ENCODE measurements at regions not wholly inside any gene's neighbourhood (a gene's known extent, or its start where the extent isn't known, plus 50 kb on each side); places are given as distances from the start of the nearest gene placed in this dataset.

- DNase-seq (ENCODE audit: extremely low spot score), result no peak
- POLR2A ChIA-PET, result no interaction called here
- CTCF ChIA-PET, result no interaction called here
- no peak for TF ChIP-seq ZNF384 (IDR thresholded peaks at IDR 0.05)
Observed at GRCh38 chrX:125736008-125736729, 416.5 kb downstream of the TEX13C start.

DNA sequence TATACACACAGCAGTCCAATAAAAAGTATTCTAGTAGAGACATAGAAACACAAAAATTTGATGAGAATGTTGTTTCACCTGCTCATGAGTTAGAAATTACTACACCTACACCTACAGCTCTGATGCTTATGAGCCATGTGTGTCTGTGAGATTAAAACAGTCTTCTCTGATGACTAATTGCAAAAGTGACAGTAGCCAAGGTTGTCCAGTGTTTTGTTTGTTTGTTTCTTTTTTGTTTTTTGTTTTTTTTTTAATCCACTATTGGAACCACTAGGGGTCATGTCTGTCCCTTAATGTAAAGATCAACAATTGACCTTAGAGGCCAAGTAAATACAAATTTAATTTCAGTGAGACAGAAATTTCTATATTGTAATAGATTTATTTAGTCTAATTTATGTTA, 423.1 kb downstream of the TEX13C start:
- no peak for TF ChIP-seq BHLHE40 (IDR thresholded peaks at IDR 0.05; ENCODE audit: borderline replicate concordance)
- TF ChIP-seq NFRKB (IDR thresholded peaks at IDR 0.05), result no peak
- no peak for TF ChIP-seq HDGF (IDR thresholded peaks at IDR 0.05; ENCODE audit: borderline replicate concordance)
- TF ChIP-seq ZNF384 (IDR thresholded peaks at IDR 0.05), result no peak
- no peak for TF ChIP-seq SUZ12 (IDR thresholded peaks at IDR 0.05)
- no peak for TF ChIP-seq LEF1 (IDR thresholded peaks at IDR 0.05; ENCODE audit: borderline replicate concordance)
- no peak for TF ChIP-seq CTBP1 (IDR thresholded peaks at IDR 0.05; ENCODE audit: borderline replicate concordance)
- no peak for TF ChIP-seq ELF4 (IDR thresholded peaks at IDR 0.05)
- no peak for TF ChIP-seq FOXM1 (IDR thresholded peaks at IDR 0.05; ENCODE audit: borderline replicate concordance)
- no peak for TF ChIP-seq FOXA1 (IDR thresholded peaks at IDR 0.05)
- TF ChIP-seq ARNT (IDR thresholded peaks at IDR 0.05), result no peak
- TF ChIP-seq L3MBTL2 (conservative IDR thresholded peaks at IDR 0.05), result no peak
- TF ChIP-seq FOXK2 (IDR thresholded peaks at IDR 0.05), result no peak
- no peak for TF ChIP-seq SP1 (IDR thresholded peaks at IDR 0.05)
- no peak for TF ChIP-seq TARDBP (IDR thresholded peaks at IDR 0.05)
- TF ChIP-seq, protein P1, sequence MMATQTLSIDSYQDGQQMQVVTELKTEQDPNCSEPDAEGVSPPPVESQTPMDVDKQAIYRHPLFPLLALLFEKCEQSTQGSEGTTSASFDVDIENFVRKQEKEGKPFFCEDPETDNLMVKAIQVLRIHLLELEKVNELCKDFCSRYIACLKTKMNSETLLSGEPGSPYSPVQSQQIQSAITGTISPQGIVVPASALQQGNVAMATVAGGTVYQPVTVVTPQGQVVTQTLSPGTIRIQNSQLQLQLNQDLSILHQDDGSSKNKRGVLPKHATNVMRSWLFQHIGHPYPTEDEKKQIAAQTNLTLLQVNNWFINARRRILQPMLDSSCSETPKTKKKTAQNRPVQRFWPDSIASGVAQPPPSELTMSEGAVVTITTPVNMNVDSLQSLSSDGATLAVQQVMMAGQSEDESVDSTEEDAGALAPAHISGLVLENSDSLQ (IDR thresholded peaks at IDR 0.05), result no peak
- POLR2A ChIA-PET, result no interaction called here
- DNase-seq (ENCODE audit: extremely low spot score), result no peak
- CTCF ChIA-PET, result no interaction called here

DNA sequence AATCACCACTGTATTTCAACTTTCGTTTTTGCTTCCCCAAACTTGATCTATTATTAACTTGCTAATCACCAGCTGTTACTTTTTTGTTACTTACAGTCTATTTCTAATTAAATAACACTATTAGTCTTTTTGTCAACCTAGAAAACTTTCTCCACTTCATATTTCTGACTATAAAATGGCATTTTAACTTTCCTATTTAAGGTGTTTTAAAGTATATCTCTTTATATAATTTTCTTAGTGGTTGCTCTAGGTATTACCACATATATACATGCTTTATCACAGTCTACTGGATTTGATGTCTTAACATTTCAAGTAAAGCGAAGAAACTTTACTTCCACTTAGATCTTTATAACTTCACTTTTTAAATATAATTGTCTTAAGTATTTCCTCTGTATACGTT, 421.2 kb downstream of the DCAF12L2 start:
- CTCF ChIA-PET, result no interaction called here
- TF ChIP-seq LEF1 (IDR thresholded peaks at IDR 0.05; ENCODE audit: borderline replicate concordance) (no peak), HDGF (IDR thresholded peaks at IDR 0.05; ENCODE audit: borderline replicate concordance) (no peak), ZNF384 (IDR thresholded peaks at IDR 0.05) (no peak), SUZ12 (IDR thresholded peaks at IDR 0.05) (no peak), ELF4 (IDR thresholded peaks at IDR 0.05) (no peak), SP1 (IDR thresholded peaks at IDR 0.05) (no peak), FOXM1 (IDR thresholded peaks at IDR 0.05; ENCODE audit: borderline replicate concordance) (no peak), BHLHE40 (IDR thresholded peaks at IDR 0.05; ENCODE audit: borderline replicate concordance) (no peak), FOXA1 (IDR thresholded peaks at IDR 0.05) (no peak), NFRKB (IDR thresholded peaks at IDR 0.05) (no peak)
- TF ChIP-seq, protein P1 (IDR thresholded peaks at IDR 0.05), result no peak
- DNase-seq (ENCODE audit: extremely low spot score), result no peak
- POLR2A ChIA-PET, result no interaction called here

DNA sequence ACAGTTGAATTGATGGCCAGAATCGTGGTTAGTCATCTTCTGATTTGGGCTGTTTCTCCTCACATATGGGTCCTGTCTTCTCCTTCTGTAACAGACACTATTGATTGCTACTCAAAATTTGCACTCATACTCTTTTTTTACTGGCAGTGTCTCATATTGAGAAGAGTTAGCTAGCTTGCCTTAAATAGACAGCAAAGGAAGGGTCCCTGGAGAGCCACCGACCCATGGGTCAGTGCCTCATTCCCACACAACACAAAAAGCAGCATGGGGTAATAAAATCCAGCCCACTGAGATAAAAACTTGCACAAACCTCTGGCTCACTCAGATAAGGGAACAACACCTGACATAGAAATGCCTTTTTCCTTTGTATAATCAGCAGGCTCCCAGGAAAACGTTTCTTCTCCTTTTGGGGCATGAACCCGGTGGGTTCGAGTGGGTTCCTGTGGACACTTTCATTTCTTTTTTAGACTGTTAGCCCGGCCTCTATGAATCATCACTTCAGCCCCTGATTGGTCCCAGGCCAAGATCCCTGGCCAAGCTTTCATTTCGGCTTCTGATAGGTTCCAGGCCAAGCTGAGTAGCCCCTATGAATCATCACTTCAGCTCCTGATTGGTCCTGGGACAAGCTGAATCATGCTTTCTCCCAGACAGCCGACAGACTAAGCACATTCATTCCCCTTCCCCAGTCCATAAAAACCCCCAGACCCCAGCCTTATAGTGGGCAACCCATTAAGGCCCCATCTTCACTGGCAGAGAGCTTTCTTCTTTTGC, 408.1 kb downstream of the DCAF12L2 start:
- no peak for DNase-seq (ENCODE audit: extremely low spot score)
- ChIA-PET POLR2A (no interaction called here), CTCF (no interaction called here)
- TF ChIP-seq TARDBP (IDR thresholded peaks at IDR 0.05) (no peak), ZNF384 (IDR thresholded peaks at IDR 0.05) (no peak), ELF4 (IDR thresholded peaks at IDR 0.05) (no peak), FOXM1 (IDR thresholded peaks at IDR 0.05; ENCODE audit: borderline replicate concordance) (no peak), SP1 (IDR thresholded peaks at IDR 0.05) (no peak), BHLHE40 (IDR thresholded peaks at IDR 0.05; ENCODE audit: borderline replicate concordance) (no peak), LEF1 (IDR thresholded peaks at IDR 0.05; ENCODE audit: borderline replicate concordance) (no peak), ARNT (IDR thresholded peaks at IDR 0.05) (no peak), FOXA1 (IDR thresholded peaks at IDR 0.05) (no peak), FOXK2 (IDR thresholded peaks at IDR 0.05) (no peak), L3MBTL2 (conservative IDR thresholded peaks at IDR 0.05) (no peak), SUZ12 (IDR thresholded peaks at IDR 0.05) (no peak), CTBP1 (IDR thresholded peaks at IDR 0.05; ENCODE audit: borderline replicate concordance) (no peak), NFRKB (IDR thresholded peaks at IDR 0.05) (no peak), HDGF (IDR thresholded peaks at IDR 0.05; ENCODE audit: borderline replicate concordance) (no peak)
- TF ChIP-seq, protein P1 (IDR thresholded peaks at IDR 0.05), result no peak

GRCh38 chrX:125758819-125759218, 407.3 kb downstream of the DCAF12L2 start:
- ChIA-PET POLR2A (no interaction called here), CTCF (no interaction called here)

More at GRCh38 chrX:125758819-125759218, 407.3 kb downstream of the DCAF12L2 start:
- no peak for DNase-seq (ENCODE audit: extremely low spot score)
- no peak for TF ChIP-seq SP1 (IDR thresholded peaks at IDR 0.05)
- no peak for TF ChIP-seq ARNT (IDR thresholded peaks at IDR 0.05)
- no peak for TF ChIP-seq LEF1 (IDR thresholded peaks at IDR 0.05; ENCODE audit: borderline replicate concordance)
- TF ChIP-seq ELF4 (IDR thresholded peaks at IDR 0.05), result no peak
- TF ChIP-seq SUZ12 (IDR thresholded peaks at IDR 0.05), result no peak
- TF ChIP-seq NFRKB (IDR thresholded peaks at IDR 0.05), result no peak
- TF ChIP-seq CTBP1 (IDR thresholded peaks at IDR 0.05; ENCODE audit: borderline replicate concordance), result no peak
- TF ChIP-seq FOXA1 (IDR thresholded peaks at IDR 0.05), result no peak
- TF ChIP-seq L3MBTL2 (conservative IDR thresholded peaks at IDR 0.05), result no peak
- TF ChIP-seq FOXK2 (IDR thresholded peaks at IDR 0.05), result no peak
- no peak for TF ChIP-seq ZNF384 (IDR thresholded peaks at IDR 0.05)
- TF ChIP-seq FOXM1 (IDR thresholded peaks at IDR 0.05; ENCODE audit: borderline replicate concordance), result no peak
- TF ChIP-seq, protein P1 (IDR thresholded peaks at IDR 0.05), result no peak
- TF ChIP-seq BHLHE40 (IDR thresholded peaks at IDR 0.05; ENCODE audit: borderline replicate concordance), result no peak
- no peak for TF ChIP-seq TARDBP (IDR thresholded peaks at IDR 0.05)
